Hypothalamus (tissue), 51 donors: ENCODE measurements at regions not wholly inside any gene's neighbourhood (a gene's known extent, or its start where the extent isn't known, plus 50 kb on each side); places are given as distances from the start of the nearest gene placed in this dataset.

ENCODE experiments used
- DNase-seq, 51 donors: peaks; one replicate each; lab custom pipeline; 2025; lab: John Stamatoyannopoulos, UW

GRCh38 chr5:2904956-2905355, 153.5 kb upstream of the IRX2 start:
- DNase-seq: no peak

GRCh38 chr5:2904399-2904798, 152.9 kb upstream of the IRX2 start:
- DNase-seq: no peak

- DNase-seq: no peak
Measured at GRCh38 chr5:2903451-2904395, 152.2 kb upstream of the IRX2 start.

GRCh38 chr5:2902742-2903297, 151.3 kb upstream of the IRX2 start:
- DNase-seq: no peak

GRCh38 chr5:2902186-2902585, 150.7 kb upstream of the IRX2 start:
- DNase-seq: no peak

GRCh38 chr5:2901511-2901910, 150.0 kb upstream of the IRX2 start:
- no peak for DNase-seq

GRCh38 chr5:2901096-2901495, 149.6 kb upstream of the IRX2 start:
- no peak for DNase-seq

- no peak for DNase-seq
Measured at GRCh38 chr5:2900360-2900759, 148.9 kb upstream of the IRX2 start.

- DNase-seq: no peak
Measured at GRCh38 chr5:2899311-2899710, 147.8 kb upstream of the IRX2 start.

- no peak for DNase-seq
Measured at GRCh38 chr5:2898661-2899060, 147.2 kb upstream of the IRX2 start.

- DNase-seq: no peak
Measured at GRCh38 chr5:2897276-2897961, 145.9 kb upstream of the IRX2 start.

GRCh38 chr5:2896371-2897275, 145.1 kb upstream of the IRX2 start:
- no peak for DNase-seq

- DNase-seq: no peak
Measured at GRCh38 chr5:2895876-2896275, 144.4 kb upstream of the IRX2 start.

GRCh38 chr5:2895196-2895595, 143.7 kb upstream of the IRX2 start:
- no peak for DNase-seq

GRCh38 chr5:2894736-2895135, 143.3 kb upstream of the IRX2 start:
- no peak for DNase-seq

- no peak for DNase-seq
Measured at GRCh38 chr5:2894316-2894715, 142.8 kb upstream of the IRX2 start.

GRCh38 chr5:2892466-2893000, 141.1 kb upstream of the IRX2 start:
- DNase-seq: no peak

GRCh38 chr5:2891781-2892180, 140.3 kb upstream of the IRX2 start:
- DNase-seq: no peak

GRCh38 chr5:2890011-2890410, 138.5 kb upstream of the IRX2 start:
- DNase-seq: no peak

- no peak for DNase-seq
Measured at GRCh38 chr5:2888520-2889060, 137.1 kb upstream of the IRX2 start.
